Body of pancreas (tissue), 4 donors: ENCODE measurements at regions not wholly inside any gene's neighbourhood (a gene's known extent, or its start where the extent isn't known, plus 50 kb on each side); places are given as distances from the start of the nearest gene placed in this dataset.

Experiments used
- CTCF ChIP-seq, 7 experiments: fragments of 450-650 bp in 4 of 7; fragments of 200-600 bp in 3 of 7; sonication (generic) in 3 of 7; IDR thresholded peaks; one replicate each; pipeline ENCODE4 v1.5.1; 2016 to 2019; ENCODE audit warnings: antibody characterized with exemption in 7 of 7
- POLR2A ChIP-seq, 3 donors: fragments of 450-650 bp; IDR thresholded peaks; one replicate each; pipeline ENCODE4 v1.6.1; 2016; ENCODE audit warnings: antibody characterized with exemption in 3 of 3, mild to moderate bottlenecking in 2 of 3

- TF ChIP-seq CTCF (IDR thresholded peaks at IDR 0.05) (no peak), POLR2A (IDR thresholded peaks at IDR 0.05) (no peak)
Observed at GRCh38 chr18:37847544-37847943, 281.9 kb upstream of the CELF4 start.
